Activated CD4-positive, alpha-beta T cell treated with anti-CD3 and anti-CD28 coated beads, Interleukin-2, amount 50 U/mL, for 1 hour (primary cell): ENCODE measurements at regions not wholly inside any gene's neighbourhood (a gene's known extent, or its start where the extent isn't known, plus 50 kb on each side); places are given as distances from the start of the nearest gene placed in this dataset.
"Not testable (repeated sequence)": the region's sequence is repeated elsewhere in the genome, so short reads cannot be mapped to it uniquely, and the experiment has no call there.

Source experiments
- DNase-seq: peaks from one replicate; pipeline ENCODE4 v3.0.0-alpha.2; 2020

DNA sequence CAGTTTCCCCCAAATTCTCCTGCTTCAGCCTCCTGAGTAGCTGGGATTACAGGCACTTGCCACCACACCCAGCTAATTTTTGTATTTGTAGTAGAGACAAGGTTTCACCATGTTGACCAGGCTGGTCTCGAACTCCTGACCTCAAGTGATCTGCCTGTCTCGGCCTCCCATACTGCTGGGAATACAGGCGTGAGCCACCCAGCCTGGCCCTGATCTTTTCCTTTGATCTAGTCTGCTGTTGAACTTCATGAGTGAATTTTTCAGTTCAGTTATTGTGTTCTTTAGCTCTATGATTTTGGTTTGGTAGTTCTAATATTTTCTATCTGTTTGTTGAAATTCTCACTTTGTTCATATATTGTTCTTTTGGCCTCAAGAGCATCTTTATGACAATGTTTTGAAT is 83.4 kb upstream of the RAP2C start:
- DNase-seq = not testable (repeated sequence)

DNA sequence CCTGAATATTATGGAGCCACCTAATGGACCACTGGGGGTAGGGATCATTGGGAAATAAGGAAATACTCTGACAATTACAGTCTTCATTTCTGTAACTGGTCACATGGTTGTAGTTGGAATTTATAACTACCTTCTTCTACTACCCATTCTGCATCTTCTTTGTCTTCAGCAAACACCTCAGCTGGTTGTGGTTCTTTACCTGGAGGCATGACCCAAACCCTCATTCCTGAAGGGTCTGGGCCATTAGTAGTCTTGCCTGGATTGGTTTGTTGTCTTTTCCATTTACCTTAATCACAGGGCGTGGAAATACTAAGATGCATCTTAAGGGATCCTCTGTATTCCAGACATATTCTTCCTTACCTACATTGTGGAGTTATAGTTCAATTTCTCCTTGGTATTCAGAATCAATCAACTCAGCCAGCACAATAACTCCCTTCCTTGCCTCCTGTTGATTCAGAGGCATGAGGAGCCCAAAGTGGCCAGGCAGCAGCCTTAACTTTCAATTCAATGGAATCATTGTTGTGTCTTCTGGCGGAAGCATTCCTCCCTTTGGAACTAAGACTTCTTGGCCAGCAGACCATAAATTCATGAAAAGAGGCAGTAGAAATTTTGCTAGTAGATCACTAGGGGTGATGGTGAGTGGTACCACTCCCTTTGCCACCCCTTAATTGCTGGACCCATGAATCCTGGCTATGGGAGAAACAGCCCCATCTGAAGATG is 75.7 kb upstream of the RAP2C start:
- no peak for DNase-seq

DNA sequence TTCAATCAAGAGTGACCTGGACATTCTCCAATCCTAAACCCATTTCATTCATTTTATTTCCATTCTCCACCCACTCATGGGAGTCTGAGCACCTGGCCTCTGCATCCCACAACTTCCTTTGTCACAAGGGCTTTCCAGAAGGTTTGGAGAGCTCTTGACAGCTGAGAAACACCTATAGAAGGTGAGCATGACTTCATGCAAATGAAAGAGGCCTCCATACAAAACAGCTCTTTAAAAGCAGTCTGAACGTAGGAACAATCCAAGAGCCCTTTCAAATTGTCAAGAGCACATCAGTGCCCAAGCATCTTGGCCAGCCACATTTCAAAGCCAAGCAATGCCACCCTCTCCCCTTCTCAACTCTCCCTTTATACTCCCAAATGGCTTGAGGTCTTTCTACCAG is 74.9 kb upstream of the RAP2C start:
- DNase-seq = no peak

DNA sequence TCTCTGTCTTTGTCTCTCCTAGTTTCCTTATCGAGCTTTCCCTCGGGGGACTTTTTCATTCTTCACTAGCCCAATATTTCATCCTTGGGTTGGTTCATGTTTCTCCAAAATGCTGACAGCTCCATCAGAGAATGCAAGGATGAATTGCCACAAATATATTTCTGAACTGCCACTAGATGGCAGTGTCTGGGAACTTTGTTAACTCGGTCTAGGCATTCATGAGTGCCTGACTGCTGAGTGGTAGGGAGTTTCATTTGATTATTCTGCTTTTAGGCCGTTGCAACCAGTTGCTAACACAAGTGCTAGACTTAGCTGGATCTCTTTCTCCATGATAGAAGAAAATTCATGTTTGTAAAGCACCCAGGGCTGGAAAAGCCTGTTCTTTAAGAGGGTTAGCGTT is 73.5 kb upstream of the RAP2C start:
- peak; percentile 1 for DNase-seq

DNA sequence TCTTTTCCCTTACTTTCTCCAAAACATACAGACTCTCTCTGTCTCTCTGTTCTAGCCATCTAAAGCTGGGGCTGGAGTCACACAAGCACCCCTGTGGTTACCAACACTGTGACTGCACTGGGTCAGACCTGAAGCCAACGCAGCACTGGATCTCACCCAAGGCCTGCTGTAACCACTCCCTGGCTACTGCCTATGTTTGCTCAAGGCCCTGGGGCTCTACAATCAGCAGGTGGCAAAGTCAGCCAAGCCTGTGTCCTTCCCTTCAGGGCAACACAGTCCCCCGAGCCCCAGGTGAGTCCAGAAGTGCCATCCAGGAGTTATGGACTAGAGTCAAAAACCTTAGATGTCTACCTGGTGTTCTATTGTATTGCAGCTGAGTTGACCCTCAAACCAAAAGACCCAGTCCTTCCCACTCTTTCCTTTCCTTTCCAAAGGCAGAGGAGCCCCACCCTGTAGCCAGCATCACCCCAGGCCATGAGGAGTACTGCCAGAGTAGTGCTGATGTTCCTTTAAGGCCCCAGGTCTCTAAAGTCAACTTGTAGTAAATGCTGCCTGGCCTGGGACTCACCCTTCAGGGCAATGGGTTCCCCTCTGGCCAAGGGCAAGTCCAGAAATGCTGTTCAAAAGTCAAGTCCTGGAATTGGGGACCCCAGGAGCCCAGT is 58.8 kb upstream of the RAP2C start:
- DNase-seq = no peak

DNA sequence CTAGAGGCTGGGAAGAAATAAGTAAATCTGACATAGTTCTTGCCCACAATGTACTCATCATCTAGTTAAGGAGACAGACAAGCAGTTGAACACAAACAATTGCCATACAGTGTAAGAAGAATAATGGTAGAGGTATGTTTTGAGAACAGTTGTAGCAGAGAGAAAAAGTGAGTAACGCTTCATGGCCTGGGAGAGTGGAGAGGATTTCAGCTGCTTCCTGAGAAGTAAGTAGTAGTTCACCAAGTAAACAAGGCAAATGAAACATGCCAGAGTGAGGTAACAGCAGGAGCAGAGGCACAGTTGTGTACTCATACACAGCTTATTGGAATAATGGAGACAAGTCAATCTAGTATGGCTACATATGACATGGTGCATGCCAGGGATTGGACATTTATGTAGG is 53.6 kb upstream of the RAP2C start:
- DNase-seq = no peak

DNA sequence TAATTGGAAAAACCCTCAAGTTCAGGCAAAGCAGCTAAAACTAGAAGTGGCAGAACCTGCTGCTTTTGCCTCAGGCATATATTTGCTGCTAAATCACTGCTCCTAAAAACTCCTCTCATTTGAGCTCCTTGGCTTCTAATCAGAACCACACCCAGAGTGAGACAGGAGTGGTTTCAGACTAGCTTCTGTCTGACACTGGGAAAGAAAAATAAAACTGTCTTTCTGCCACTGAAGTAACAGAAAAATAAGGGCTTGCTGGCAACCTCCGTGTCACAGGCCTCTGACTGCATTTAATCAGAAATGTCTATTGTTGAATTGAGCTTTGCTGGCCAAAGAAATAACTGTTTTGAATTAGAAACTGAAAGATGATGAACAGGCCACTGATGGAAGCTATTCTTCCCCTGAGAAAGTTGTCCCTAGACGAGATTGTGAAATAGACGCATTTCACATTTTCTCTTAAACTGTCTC is 52.1 kb upstream of the RAP2C start:
- no peak for DNase-seq

DNA sequence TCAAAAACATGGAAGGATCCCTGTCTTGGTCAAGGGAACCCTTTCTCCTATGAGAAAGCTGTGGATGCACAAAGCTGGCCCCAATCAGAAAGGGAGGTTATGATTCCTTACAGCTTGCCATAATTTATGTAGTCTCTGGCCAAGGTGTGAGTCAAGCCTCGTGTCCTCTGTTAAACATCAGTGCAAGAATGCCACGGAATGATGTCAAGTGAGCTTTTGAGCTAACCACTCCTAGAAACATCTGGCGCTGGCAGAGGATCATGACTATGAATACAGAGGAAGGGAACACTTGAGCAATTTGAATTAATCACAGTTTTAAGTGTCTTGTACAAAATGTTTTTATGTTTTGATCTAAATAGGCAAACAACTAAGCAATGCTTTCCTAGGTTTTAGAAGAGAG is 51.5 kb upstream of the RAP2C start:
- DNase-seq = no peak

DNA sequence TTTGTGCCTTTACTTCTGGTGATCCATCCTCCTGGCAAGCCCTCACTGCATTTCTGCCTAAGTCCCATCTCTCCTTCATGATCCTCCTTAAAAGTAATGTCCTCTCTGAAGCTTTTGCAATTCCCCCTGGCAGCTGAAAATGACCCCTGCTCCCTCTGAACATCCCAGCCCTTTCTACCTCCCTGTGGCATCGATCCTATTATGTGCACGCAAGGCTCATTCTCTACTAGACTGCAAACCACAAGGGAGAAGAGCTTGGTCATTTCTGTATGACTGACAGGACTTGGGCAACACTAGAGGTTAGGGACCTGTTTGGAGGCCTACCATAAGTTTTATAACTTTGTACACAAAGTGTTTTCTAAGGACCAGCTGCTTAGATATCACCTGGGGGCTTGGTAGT is 50.8 kb upstream of the RAP2C start:
- no peak for DNase-seq
